HG03097 (cell line): ENCODE measurements at regions not wholly inside any gene's neighbourhood (a gene's known extent, or its start where the extent isn't known, plus 50 kb on each side); places are given as distances from the start of the nearest gene placed in this dataset.
"Not testable (repeated sequence)": the region's sequence is repeated elsewhere in the genome, so short reads cannot be mapped to it uniquely, and the experiment has no call there.

Source experiments
- ATAC-seq: cut with Tn5 transposase; IDR thresholded peaks from one replicate; pipeline ENCODE4 v1.9.1; 2021; ENCODE audit not compliant: unreplicated experiment, low FRiP score

DNA sequence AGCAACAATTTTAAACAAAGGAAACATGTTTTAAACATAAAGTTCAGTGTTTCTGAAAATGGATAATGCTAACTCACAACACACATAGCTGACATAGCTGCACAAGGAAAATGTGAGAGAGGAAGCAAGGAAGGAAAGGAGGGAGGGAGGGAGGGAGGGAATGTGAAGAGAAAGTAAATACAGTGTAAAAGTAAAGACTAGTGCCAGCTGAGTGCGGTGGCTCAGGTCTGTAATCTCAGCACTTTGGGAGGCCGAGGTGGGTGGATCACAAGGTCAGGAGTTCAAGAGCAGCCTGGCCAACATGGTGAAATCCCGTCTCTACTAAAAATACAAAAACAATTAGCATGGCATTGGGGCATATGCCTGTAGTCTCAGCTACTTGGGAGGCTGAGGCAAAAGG is 373.7 kb upstream of the CXADR start:
- not testable (repeated sequence) for ATAC-seq

DNA sequence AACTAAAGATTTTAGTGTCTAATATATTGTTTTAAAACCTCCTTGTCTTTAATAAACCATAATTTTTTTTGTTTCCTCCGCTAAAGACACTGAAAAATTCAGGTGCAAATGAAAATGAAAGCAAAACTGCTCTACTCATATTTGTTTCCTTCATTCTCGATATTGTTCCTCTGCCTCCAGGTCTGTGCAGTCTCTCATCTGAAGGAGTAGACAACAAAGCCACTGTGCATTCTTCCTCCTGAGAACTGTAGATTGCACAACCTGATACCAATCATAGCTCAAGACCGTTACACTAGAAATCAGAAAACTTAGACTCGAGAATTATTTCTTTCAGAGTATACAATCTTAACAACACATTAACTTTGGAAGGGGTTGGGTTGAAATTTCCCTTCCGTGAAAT is 373.1 kb upstream of the CXADR start:
- no peak for ATAC-seq

DNA sequence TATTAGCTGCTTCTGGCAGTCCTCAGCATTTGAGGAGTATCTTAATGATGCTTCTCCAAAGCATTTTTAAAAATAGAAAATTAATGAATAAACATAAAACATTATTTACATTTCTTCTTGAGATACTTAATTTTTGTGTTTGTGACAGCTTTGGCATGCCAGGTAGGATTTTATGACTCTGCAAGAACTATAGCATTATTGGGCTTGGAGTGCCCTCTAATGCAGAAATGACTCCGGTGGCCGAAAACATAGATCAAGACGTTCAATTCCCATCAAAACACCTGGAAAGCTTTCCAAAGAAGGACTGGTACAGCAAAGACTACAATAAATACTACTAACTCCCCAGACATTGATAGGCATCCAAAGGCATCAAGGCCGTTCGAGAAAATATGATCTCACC is 366.4 kb upstream of the CXADR start:
- no peak for ATAC-seq

DNA sequence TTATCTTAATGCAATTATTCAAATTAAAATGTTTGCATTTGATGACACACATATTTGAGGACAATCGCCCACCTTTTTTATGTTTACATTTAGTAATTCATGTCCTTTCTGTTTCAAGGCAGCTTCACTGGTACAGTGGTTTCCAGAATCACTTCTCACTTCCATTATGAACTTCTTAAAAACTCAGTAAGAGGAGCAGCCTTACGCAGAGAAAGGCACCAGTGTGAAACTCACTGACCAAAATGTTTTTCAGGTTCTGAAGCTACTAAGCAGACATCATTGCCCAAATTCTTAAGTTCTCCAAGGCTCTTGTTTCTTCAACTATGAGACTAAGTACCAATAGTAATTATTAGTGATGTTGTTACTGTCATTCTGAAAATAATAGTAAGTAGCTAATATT is 353.1 kb upstream of the CXADR start:
- no peak for ATAC-seq

DNA sequence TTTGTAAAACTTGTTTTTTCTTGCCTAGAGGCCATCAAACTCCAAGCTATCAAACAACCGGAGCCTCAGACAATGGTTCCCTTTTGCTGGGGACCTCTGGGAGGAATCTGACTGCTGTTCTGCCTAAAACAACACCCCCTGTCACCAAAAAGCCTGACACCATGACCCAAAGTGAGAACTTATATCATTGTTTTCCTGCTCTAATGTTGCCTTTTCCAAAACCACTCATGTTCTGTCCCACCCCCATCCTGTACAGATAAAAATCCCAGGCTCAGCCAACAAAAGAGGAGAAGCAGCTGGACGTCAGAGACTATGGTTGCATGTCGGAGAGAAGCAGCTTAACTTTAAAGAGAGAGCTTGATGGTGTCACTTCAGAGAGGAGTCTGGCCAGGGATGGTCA is 327.2 kb upstream of the CXADR start:
- no peak for ATAC-seq

DNA sequence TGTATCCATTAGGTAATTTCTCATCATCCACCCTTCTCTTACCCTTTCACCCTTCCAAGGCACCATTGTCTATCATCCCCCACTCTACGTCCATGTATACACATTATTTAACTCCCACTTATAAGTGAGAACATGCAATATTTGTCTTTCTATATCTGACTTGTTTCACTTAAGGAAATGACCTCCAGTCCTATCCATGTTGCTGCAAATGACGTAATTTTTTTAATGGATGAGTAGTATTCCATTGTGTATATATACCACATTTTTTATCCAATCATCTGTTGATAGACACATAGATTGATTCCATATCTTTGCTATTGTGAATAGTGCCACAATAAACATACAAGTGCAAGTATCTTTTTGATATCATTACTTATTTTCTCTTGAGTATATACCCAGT is 322.9 kb upstream of the CXADR start:
- ATAC-seq, result no peak

DNA sequence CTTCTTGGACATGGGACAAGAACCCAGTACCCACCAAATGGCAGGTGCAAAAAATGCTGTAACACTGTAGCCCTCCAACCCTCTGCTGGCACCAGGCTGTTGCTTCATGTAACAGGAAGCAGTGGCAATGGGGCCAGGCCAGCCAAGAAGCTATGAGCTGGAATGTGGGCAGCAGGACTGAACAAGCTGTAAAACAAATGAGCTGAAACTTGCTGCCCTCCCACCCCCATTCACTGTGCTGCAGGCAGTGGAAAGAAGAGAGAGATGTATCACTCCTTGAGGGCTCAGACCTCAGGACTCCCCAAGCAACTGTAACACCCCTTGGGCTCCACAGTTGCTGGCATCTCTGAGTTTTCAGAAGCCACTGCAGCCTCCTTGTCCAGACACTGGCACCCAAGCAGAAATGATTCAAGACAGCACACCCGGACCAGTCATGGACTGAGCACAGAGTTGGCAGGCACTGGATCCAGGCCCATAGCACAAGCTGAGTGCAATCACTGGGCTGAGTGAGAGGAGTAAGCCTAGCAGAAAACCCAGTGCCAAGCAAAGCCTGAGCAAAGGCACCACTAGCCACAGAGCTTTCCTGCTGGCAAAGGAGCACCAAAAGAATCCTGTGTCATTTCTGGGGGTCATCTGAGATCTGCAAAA is 321.4 kb upstream of the CXADR start:
- ATAC-seq, result no peak

DNA sequence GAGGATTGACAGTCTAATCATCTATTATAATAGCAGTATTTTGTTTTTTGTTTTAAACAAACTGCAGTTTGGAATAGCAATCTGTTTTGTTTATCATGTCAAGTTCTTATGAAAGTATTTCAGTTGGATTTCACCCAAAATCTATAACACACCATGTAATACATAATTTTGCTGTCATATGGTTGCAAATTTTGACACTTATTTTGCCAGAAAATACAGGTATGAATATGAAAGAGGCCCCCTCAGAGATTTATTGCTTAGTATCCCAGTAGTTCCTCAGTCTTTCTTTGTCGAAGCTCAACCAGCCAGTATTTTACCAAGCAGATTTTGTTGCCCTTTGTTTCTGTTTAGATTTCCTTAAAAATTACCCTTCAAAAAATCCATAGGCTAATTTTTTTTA is 317.5 kb upstream of the CXADR start:
- ATAC-seq, result no peak

DNA sequence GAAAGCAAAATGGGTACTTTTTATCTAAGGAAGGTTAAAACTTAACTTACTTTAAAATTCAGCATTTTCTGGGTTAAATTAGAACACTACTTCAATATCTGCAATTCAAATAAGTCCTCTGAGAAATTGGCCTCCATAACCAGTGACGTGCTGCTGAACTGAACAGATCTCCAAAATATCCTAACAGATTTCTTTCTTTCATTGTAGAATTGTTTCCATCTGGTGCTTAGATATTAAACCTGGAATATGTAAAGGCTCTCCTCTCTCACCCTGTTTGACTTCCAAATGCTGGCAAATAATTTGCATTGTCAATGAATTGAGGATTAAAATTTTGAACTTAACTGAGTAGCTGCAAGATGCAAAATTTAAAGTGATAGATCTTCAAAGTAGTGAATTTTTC is 316.9 kb upstream of the CXADR start:
- no peak for ATAC-seq

DNA sequence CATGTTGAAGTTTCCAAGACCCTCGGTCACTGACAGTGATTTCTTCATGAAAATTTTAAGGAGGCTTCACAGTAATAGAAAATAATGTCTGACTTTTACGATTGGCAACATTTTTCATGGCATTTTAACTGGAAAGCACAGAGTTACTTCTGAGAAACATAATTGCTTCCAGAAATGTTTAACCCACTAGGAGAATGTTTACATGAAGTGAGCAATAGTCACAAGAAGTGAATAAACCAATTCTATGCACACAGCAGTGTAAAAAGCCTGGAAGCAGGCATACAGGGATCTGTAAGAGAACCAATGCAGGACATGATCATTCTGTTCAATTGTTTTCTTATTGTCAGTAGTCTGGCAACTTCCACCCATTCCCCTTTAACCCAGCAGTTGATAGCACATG is 316.2 kb upstream of the CXADR start:
- no peak for ATAC-seq

DNA sequence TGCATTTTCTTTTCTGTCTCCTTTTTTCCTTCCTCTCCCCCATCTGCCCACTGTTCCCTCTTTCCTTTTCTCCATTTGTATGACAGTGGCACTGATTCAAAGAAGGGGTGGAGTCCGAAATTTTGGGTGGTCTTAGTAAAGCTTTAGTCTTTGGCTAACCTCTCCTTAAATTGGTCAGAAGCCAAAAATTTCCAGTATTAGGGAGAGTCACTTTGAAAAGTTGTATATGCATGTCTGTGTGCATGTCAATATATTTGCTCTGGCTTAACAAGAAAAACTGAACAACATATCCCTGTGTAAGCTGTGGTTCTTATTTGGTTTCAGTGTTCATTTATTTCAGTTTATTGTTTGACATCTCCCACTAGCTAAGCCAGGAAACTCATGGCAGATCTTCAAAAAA is 314.8 kb upstream of the CXADR start:
- ATAC-seq, result no peak

DNA sequence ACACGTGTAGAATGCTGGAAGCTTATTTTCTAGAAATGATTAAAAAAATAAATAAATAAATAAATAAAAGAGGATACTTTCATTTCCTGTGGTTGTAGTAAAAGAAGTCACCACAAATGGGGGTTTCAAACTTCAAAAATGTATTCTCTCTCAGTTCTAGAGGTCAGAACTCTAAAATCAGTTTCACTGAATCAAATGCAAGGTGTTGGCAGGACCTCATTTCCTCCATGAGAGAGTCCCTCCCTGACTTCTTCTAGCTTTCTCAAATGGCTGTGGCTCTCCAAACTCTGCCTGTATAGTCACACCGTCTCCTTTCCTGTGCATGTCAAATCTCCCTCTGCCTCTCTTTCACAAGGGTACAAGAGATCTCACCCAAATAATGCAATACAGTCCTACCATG is 312.6 kb upstream of the CXADR start:
- no peak for ATAC-seq

DNA sequence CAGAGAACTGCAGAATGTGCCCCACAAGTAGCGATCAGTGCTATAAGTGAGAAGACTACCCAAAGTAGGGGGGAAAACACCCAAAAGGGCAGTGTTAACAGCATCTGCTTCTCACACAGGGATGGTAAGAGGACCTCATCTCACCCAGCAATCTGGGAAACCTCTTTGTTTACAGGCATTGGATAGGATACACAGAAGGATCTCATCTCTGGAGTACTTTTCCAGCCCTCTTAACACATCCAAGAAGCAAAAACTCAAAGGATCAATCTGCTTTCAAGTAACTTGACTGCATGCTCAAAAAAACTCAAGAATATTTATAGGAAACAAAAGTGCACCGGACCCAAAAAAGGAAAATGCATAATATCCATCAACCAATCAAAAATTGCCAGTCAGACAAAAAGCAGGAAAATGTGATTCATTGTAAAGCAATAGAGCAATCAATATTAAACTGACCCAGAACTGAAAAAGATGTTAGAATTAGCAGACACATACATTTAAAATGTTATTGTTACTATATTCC is 311.0 kb upstream of the CXADR start:
- no peak for ATAC-seq

DNA sequence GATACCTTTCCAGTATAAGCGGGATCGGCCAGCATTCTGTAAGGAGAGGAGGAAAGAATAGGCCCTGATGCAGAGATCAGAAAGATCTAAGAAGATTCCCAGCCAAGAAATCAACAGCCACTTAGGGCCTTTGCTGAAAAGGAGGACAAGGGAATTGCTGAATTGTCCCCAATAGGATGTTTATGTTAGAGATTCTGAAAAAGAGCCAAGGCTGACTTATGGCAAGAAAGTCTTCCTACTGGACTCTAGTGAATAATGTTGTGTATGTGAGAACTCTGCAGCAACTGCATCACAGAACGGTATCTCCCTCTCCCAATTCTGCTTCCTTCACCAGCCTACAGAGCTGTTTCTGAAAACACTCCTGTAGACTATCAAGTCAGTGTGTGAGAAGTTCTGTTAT is 298.0 kb upstream of the CXADR start:
- no peak for ATAC-seq

DNA sequence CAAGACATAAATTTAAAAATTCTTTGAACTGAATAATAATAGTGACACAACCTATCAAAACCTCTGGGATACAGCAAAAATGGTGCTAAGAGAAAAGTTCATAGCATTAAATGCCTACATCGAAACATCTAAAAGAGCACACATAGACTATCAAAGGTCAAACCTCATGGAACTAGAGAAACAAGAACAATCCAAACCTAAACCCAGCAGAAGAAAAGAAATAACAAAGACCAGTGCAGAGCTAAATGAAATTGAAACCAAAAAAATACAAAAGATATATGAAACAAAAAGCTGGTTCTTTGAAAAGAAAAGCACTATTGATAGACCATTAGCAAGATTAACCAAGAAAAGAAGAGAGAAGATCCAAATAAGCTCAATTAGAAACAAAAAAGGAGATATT is 293.8 kb upstream of the CXADR start:
- not testable (repeated sequence) for ATAC-seq

DNA sequence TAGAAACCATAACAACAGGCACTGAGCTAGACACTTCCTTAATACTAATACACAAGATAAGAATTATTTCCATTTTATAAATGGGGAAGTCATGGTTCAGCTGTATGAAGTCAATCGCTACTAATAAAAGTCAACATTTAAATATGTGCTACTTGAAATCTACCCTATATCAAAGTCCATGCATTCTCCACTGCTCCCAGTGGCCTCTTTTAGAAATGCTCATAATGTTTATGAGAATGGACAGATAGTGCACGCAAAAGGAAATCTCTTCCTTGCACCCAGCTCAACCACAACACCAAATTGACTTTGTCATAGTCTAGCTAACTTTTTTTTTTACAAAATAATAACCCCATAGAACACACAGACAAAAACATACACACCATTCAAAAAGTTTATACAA is 281.7 kb upstream of the CXADR start:
- no peak for ATAC-seq

DNA sequence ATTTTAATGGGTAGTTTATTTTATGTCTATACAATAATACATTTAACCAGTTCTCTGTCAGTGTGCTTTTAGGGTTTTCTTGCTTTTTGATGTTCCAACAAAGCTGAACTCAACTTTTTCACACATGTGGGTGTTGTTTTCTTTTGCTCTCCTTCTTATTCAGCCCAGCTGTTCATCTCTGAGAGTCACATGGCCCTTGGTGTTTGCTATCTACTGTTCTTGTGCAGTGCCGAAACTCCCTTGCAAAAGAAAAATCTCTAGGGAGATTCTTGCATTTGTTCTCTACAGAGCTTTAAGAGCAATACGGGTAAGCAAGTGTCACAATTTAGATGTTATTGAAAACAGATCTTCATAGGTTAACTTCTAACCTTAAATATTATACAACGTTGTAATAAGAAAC is 281.1 kb upstream of the CXADR start:
- ATAC-seq, result no peak

DNA sequence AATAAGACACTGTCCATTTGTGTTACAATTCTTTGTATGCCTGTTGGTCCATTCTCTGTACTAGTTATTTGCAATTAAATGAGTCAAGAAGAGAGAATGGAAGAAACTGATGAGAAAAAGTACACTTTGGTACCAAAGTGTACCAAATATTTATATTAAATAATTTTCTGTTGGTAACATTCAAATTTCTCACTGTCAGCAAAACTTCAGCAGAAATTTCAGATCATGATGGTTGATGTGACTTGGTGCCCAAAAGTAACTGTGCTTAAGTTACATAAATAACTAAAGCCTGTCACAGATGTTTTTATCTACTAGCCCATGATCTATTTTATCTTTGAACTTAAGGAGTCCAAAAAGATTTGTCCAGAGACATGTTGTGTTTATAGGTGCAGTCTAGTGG is 274.4 kb upstream of the CXADR start:
- no peak for ATAC-seq

DNA sequence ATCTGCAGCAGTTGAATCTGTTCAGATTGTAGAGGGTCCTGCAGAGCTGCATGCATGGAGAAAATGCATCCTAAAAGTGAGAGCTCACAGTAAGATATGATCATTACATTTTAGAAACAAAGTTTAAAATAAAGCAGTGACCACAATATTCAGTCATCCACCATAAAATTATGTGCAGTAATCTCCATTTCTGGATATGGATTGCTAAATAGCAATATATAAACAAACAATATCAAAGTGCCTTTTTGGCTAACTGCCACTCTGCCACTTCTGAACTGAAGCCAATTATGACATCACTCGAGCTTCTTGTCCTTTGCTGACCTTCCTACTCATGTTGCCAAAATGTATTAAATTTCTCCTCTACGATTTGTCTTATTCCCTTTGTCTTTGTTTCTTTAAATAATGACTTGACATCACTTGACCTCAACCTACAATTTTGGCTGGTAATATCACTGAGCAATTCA is 262.0 kb upstream of the CXADR start:
- ATAC-seq, result no peak

DNA sequence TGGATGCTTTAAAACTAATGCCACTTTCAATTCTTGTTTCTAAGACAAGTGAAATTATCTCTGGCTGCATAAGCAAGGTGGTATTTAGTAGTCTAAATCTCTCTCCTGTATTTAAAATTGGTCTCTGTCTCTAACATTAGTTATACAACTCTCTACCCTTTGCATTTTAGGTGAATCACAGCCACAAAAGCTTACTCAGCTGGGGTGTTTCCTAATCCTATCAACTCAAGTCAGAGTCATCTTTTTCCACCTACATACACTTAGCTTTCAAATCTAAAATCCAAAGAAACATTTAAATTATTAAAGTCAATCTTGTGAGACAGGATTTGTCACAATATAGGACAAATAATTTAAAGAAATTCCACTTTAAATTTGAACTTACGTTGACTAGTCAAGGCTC is 255.1 kb upstream of the CXADR start:
- no peak for ATAC-seq

DNA sequence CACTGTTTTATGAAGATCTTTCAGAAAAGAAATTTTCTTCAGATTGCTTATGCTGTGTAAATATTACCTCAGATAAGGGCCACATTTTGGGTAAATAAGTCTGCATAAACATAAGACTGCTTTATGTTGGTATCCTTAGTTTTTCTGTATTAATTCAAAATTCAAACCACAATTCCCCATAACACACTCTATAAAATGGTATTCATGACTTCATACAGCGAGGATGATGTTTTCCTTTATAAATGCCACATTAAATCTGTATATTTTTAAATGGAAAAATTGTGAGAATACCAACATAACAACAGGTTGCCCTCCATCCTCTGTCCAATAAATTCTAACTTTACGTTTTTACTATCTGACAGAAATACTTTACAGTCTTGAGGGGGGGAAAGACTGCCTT is 248.7 kb upstream of the CXADR start:
- ATAC-seq, result no peak

DNA sequence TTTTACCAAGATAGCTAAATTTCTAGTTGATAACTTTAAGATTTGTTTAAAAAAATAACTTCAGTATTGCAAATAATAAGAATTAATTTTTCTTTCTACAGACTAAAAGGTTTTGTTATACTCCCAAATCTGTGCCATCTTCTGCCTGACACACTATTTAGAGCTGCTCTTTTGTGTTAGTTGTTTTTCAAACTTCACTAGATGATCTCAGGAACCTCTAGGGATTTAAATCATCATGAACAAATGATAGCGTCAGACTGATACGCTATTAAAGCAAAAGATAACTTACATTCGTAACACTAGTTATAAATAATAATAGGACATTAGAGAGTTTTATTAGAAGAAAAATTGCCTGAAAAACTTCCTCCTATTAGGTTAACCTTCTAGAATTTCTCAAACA is 243.1 kb upstream of the CXADR start:
- ATAC-seq, result no peak

DNA sequence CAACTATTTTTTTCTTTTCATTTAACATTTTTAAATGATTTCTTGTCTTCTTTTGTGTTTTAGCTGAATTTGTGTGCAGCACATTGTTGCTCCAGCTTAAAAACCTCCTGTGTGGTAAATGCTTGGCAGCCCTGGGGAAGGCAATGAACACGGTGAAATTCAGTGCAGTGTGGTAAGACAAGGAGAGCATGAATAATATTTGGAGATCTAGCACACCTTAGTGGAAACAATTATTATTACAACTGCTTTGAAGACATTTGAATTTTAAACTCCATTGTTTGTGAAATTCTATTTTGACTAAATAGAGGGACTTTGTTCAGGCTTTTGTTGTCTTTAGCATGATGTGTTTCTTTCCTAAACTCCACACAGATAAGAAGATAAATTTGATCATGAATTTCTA is 242.6 kb upstream of the CXADR start:
- ATAC-seq, result no peak
